ENCODE measurements at regions not wholly inside any gene's neighbourhood (a gene's known extent, or its start where the extent isn't known, plus 50 kb on each side); places are given as distances from the start of the nearest gene placed in this dataset.

DNA sequence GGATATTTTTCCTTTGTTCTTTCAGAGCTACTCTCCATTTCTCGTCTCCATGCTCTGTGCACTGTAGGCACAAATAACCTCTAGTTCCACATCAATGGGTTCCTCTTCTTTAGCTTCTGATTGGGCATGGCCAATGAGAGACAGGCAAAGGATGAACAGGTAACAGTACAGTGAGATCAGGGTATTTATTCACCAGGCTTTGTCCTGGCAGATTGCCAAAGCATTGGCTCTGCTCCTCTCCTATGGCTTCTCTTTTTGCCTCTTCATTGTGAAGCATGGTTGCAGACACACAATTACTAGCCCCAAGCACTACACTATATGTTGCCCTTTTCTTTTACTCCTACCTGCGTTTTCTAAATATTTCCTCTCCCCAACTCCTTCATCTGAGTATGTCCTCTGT, 215.1 kb upstream of the ARRDC3 start:
- TF ChIP-seq, protein P1, sequence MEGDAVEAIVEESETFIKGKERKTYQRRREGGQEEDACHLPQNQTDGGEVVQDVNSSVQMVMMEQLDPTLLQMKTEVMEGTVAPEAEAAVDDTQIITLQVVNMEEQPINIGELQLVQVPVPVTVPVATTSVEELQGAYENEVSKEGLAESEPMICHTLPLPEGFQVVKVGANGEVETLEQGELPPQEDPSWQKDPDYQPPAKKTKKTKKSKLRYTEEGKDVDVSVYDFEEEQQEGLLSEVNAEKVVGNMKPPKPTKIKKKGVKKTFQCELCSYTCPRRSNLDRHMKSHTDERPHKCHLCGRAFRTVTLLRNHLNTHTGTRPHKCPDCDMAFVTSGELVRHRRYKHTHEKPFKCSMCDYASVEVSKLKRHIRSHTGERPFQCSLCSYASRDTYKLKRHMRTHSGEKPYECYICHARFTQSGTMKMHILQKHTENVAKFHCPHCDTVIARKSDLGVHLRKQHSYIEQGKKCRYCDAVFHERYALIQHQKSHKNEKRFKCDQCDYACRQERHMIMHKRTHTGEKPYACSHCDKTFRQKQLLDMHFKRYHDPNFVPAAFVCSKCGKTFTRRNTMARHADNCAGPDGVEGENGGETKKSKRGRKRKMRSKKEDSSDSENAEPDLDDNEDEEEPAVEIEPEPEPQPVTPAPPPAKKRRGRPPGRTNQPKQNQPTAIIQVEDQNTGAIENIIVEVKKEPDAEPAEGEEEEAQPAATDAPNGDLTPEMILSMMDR (IDR thresholded peaks at IDR 0.05 in 4 of 5, conservative IDR thresholded peaks at IDR 0.05 in 1 of 5), result no peak
- no peak for TF ChIP-seq POLR2A (IDR thresholded peaks at IDR 0.05)
